ENCODE measurements at regions not wholly inside any gene's neighbourhood (a gene's known extent, or its start where the extent isn't known, plus 50 kb on each side); places are given as distances from the start of the nearest gene placed in this dataset.

GRCh38 chr1:108050158-108050557, 85.2 kb upstream of the VAV3 start:
- TF ChIP-seq CTCF (IDR thresholded peaks at IDR 0.05) = no peak
- H3K27ac Mint-ChIP-seq = no peak overlapping the region
- WGBS (ENCODE audit: insufficient coverage) = no CpG with 5 or more reads among the region's 5 CpGs

DNA sequence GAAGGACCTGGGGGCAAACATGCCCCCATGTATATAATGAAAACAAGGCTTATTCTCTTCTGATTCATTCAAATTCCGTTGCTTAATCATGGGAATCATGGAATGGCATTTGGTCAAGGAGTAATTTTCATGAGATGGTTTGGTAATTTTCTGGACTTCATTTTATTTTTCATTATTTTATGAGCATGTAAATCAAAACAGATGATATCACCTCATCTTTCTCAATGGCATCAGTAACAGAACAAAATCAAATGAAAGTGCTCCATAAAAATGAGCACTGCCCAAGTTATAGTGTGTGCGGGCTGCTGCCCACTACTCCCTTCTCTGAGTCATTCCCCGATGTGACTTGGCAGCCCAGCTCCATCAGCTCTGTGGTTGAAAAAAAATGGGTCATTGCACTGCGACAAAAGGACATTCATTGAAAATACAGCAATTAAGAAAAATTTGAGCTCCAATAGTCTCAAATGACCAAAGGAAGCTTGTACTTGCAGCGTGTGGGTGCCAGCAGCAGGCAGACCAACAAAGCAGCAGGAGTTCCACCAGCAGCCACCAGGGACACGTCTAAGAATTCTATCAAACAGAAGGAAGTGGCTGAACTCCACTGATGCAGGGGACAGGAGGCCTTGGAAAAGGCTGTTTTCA, 84.3 kb upstream of the VAV3 start:
- Histone ChIP-seq H3K36me3 (replicated peaks in 1 of 2; ENCODE audit: control insufficient read depth in 1 of 2, insufficient read depth in 2 of 2, low read length in 2 of 2) (no peaks in the 10 kb centered on the region), H3K27me3 (ENCODE audit: control insufficient read depth in 2 of 2, insufficient read depth in 2 of 2, low read length in 2 of 2) (no peaks in the 10 kb centered on the region), H4K20me1 (ENCODE audit: insufficient read depth, low read length) (no peaks in the 10 kb centered on the region), H3K9ac (ENCODE audit: insufficient read depth, low read length, poor library complexity, severe bottlenecking) (no peak overlapping the region), H3K4me1 (ENCODE audit: control insufficient read depth in 1 of 2, insufficient read depth in 2 of 2, low read length in 2 of 2) (peaks cover 66 to 70% of the 10 kb centered on the region in 2 donors), H3K4me2 (replicated peaks; ENCODE audit: extremely low read depth, low read length, poor library complexity, severe bottlenecking) (peak overlapping the region; percentile 64), H3K4me3 (replicated peaks in 1 of 3; ENCODE audit: low read depth in 2 of 3, low read length in 3 of 3) (peak overlapping the region in 1 of 3 experiments; percentile 70), H3K27ac (ENCODE audit: low read depth in 1 of 2, low read length in 2 of 2) (peak overlapping the region; percentile 86 to 91), H2AFZ (ENCODE audit: insufficient read depth, low read depth, low read length, poor library complexity, severe bottlenecking) (no peak overlapping the region), H3K9me3 (replicated peaks in 1 of 2; ENCODE audit: control insufficient read depth in 1 of 2, insufficient read depth in 1 of 2, low read length in 2 of 2) (no peaks in the 10 kb centered on the region), H3K79me2 (ENCODE audit: insufficient read depth, low read length) (peaks cover 40% of the 10 kb centered on the region)
- Mint-ChIP-seq H3K4me1 (peaks cover 54% of the 10 kb centered on the region), H3K4me3 (no peak overlapping the region), H3K36me3 (peaks cover 2 to 6% of the 10 kb centered on the region in 2 donors), H3K9me3 (peaks cover 0 to 5% (median 3%) of the 10 kb centered on the region in 7 donors), H3K27ac (peak overlapping the region in 1 of 7 donors; percentile 15), H3K27me3 (ENCODE audit: low read depth in 3 of 3) (peaks cover 0 to 2% (median 2%) of the 10 kb centered on the region in 3 donors)
- intact Hi-C loops (cut with micrococcal nuclease) = loop anchor here in 1 of 2 donors (10.0 kb wide), 2 partner anchors 174 to 264 kb away; no protein-coding TSS in a partner anchor
- 13% methylated on average over 5 of the region's 6 CpGs for whole genome bisulfite sequencing (ENCODE audit: insufficient coverage)
- DNase-seq = peak; percentile 59 to 77 (median 66)
- TF ChIP-seq CTCF (IDR thresholded peaks at IDR 0.05) = peak; percentile 67

More at GRCh38 chr1:108050158-108050557, 85.2 kb upstream of the VAV3 start:
- Histone ChIP-seq H3K79me2 (ENCODE audit: insufficient read depth, low read length) (peaks cover 48% of the 10 kb centered on the region), H3K27me3 (ENCODE audit: control insufficient read depth in 2 of 2, insufficient read depth in 2 of 2, low read length in 2 of 2) (no peaks in the 10 kb centered on the region), H3K27ac (ENCODE audit: low read depth in 1 of 2, low read length in 2 of 2) (peak overlapping the region; percentile 86 to 91), H3K4me2 (replicated peaks; ENCODE audit: extremely low read depth, low read length, poor library complexity, severe bottlenecking) (peak overlapping the region; percentile 64), H2AFZ (ENCODE audit: insufficient read depth, low read depth, low read length, poor library complexity, severe bottlenecking) (peak overlapping the region; percentile 30), H4K20me1 (ENCODE audit: insufficient read depth, low read length) (no peaks in the 10 kb centered on the region), H3K4me1 (ENCODE audit: control insufficient read depth in 1 of 2, insufficient read depth in 2 of 2, low read length in 2 of 2) (peaks cover 73 to 77% of the 10 kb centered on the region in 2 donors), H3K4me3 (replicated peaks in 1 of 3; ENCODE audit: low read depth in 2 of 3, low read length in 3 of 3) (peak overlapping the region; percentile 48 to 82 (median 70)), H3K9ac (ENCODE audit: insufficient read depth, low read length, poor library complexity, severe bottlenecking) (peak overlapping the region; percentile 44), H3K9me3 (replicated peaks in 1 of 2; ENCODE audit: control insufficient read depth in 1 of 2, insufficient read depth in 1 of 2, low read length in 2 of 2) (no peaks in the 10 kb centered on the region), H3K36me3 (replicated peaks in 1 of 2; ENCODE audit: control insufficient read depth in 1 of 2, insufficient read depth in 2 of 2, low read length in 2 of 2) (no peaks in the 10 kb centered on the region)
- Mint-ChIP-seq H3K9me3 (peaks cover 0 to 5% (median 3%) of the 10 kb centered on the region in 7 donors), H3K27me3 (ENCODE audit: low read depth in 3 of 3) (peaks cover 0 to 2% (median 0%) of the 10 kb centered on the region in 3 donors), H3K36me3 (peaks cover 3 to 6% of the 10 kb centered on the region in 2 donors), H3K4me3 (no peak overlapping the region), H3K4me1 (peaks cover 58% of the 10 kb centered on the region)
- intact Hi-C loops (cut with micrococcal nuclease) = loop anchor here (5.0 to 10.0 kb wide), 5 partner anchors 55 to 175 kb away; partner anchors contain the start of gene VAV3 (in 1 of the 2)
- peak; percentile 72 to 83 (median 78) for DNase-seq

Measured in CD14-positive monocyte (primary cell).